CD4-positive, alpha-beta T cell treated with Interferon gamma for 1 hour (primary cell): ENCODE measurements at regions not wholly inside any gene's neighbourhood (a gene's known extent, or its start where the extent isn't known, plus 50 kb on each side); places are given as distances from the start of the nearest gene placed in this dataset.
"Not testable (repeated sequence)": the region's sequence is repeated elsewhere in the genome, so short reads cannot be mapped to it uniquely, and the experiment has no call there.

ENCODE experiments used
- DNase-seq: peaks from one replicate; pipeline ENCODE4 v3.0.0-alpha.2; 2020

DNA sequence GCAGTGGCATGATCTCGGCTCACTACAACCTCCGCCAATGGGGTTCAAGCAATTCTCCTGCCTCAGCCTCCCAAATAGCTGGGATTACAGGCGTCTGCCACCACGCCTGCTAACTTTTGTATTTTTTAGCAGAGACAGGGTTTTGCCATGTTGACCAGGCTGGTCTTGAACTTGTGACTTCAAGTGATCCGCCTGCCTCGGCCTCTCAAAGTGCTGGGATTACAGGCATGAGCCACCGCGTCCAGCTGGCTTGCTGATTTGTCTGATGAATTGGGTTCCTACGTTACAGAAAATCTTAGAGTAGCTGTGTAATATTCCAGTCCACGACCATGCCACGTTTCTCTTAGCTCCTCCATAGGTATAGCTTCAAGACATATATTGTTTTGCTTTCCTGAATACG lies 102.6 kb upstream of the OTOS start:
- DNase-seq: not testable (repeated sequence)

DNA sequence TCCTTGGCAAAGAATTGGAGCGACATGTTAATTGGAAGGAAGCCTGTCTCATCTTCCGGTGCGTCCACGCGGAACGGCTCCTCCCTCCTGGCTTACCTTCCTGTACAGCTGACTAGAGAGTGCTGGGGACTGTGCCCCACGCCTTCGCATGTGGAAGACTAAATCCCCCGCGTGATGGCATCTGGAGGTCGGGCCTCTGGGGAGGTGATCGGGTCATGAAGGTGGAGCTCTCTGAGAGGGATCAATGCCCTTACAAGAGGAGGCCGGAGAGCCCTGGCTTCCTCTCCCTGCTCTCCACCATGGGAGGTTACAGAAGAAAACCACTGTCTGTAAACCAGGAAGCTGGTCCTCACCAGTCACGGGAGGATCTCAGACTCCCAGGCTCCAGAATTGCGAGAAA lies 104.1 kb upstream of the OTOS start:
- DNase-seq: no peak

DNA sequence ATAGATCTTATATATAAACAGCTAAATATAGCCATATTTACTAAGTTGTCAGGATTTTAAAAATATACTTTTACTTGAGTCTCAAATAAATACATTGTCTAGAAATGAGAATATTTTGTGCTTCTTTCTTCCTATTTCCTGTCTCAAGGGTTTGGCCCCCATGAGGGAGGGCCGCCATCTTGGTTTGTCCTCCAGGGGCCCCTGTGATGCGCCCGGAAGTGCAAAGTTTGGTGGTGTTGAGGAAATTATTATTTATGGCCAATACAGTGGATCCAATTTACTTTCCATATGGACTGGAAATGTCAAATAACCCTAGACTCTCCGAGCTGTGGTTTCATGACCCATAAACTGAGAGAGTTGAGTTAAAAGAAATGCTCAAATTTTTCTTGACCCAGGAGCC lies 104.7 kb upstream of the OTOS start:
- DNase-seq: no peak

GRCh38 chr2:240245706-240246105 lies 105.2 kb upstream of the OTOS start:
- no peak for DNase-seq

DNA sequence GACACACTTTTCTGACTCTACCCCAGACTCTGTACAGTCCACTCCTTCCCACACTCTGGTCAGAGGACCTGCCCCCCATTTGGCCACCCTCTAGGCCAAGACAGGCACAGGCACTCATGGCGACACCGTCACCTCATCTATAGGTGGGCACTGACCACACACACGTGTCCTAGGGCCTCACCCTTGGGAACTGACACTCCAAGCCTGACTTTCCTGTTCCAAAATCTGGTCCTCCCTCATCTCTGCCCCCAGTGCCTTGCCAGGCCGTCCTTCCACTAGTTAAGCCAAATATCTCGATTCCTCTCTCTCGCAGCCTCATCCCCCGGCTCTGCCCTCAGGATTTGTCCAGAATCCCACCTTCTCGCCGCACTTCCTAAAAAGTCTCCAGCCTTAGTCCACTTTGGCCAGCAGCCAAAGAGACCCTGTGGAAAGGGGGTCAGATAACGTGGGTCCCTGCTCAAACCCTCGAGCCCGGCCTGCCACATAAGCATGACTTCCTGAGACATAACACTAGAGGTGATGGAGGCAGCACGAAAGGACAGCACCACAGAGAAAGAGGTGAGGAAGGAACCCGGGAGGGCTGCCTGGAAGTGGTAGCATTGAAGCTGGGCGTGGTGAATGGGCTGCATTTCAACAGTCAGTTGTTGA lies 105.8 kb upstream of the OTOS start:
- no peak for DNase-seq

DNA sequence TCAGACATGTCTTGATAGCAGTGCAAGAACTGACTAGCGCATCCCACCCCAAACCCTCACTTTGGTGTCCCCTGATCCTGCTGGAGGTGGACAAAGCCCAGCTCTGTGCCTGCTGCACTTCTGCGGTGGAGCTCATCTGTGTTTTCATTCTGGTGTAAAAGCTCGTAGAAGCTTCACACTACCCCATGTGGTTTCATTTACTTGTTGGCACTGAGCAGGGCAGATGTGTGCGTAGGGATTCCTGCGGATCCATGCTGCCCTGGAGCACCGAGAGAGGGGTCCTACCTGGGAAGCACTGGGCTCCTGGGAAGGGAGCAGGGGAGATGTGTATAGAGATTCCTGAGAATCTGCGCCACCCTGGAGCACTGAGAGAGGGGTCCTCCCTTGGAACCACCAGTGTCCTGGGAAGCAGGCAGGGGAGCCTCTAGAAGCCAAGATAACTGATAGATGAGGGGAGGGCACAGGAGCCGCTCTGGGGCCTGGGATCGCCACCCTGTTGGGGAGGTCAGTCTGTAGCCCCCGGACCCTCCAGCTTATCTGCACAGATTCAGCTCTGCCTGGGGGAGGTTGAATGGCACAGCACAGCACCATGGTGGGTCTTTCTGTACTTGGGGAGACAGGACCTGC lies 106.9 kb upstream of the OTOS start:
- no peak for DNase-seq

DNA sequence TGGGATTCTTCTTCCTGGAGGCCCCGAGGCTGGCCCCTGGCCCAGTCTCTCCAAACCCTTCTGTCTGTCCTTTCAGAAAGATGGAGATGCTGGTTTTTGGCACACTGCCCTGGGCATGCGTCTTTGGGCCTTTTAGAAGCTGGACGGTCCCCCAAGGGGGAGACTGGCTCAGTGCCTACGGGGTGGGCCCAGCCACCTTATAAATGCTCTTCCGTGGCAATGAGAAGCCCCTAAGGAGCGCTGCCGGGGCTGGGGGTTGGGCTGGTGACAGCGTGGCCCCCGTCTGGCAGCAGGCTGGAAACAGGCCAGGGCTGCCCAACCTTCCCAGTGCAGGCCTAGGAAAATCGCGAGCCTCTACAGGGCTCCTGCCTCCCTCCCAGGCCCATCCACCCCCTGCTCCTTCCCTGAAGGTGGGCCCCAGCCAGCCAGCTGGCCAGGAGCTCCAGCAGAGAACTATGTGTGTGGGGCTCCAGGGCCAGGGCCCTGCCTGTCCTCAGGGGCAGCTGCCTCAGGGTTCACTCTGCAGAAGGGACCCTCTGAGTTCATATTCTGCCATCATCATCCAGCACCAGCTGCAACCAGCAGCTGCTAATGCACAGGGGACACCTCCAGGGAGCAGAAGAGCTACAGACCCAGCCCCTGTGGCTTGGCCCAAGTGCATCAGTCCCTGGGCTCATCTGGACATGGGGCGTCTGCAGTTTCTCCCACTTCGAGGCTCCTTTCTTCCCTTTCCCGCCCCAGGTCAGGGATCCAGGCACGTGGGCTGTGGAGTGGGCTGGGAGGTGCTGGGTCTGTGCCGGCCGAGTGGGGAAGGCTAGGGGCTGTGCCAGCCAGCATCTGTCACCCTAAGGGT lies 107.6 kb upstream of the OTOS start:
- DNase-seq: no peak

DNA sequence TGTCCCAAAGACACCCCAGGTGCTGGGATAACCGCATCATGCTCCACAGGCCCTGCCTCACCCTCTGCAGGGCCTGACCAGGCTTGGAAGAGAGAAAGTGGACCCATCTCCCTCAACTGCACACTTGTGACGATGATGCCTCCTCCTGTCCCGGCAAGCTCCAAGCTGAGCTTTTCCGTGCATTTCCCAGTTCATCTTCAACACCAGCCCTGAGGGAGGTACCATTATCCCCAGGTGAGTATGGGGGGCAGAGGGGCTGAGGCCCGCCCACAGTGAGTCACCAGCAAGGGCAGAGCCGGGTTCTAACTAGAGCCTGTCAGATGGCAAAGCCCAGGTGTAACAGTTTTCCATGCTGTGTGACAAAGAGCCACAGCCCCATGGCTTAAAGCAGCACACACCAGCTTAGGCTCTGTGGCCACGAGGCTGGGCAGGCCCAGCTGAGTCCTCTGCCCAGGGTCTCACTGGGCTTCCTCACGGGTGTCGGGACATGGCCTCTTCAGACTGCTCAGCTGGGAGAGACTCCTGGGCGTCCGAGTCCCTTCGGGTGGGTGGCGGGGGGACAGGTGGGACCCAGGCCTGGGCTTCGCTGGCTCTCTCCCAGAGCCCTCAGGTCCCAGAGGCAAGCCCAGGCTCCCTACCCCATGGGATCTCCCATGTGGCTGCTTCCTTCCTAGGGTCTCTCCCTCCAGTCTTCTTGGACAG lies 108.4 kb upstream of the OTOS start:
- no peak for DNase-seq

GRCh38 chr2:240249423-240250149 lies 109.1 kb upstream of the OTOS start:
- DNase-seq: no peak

DNA sequence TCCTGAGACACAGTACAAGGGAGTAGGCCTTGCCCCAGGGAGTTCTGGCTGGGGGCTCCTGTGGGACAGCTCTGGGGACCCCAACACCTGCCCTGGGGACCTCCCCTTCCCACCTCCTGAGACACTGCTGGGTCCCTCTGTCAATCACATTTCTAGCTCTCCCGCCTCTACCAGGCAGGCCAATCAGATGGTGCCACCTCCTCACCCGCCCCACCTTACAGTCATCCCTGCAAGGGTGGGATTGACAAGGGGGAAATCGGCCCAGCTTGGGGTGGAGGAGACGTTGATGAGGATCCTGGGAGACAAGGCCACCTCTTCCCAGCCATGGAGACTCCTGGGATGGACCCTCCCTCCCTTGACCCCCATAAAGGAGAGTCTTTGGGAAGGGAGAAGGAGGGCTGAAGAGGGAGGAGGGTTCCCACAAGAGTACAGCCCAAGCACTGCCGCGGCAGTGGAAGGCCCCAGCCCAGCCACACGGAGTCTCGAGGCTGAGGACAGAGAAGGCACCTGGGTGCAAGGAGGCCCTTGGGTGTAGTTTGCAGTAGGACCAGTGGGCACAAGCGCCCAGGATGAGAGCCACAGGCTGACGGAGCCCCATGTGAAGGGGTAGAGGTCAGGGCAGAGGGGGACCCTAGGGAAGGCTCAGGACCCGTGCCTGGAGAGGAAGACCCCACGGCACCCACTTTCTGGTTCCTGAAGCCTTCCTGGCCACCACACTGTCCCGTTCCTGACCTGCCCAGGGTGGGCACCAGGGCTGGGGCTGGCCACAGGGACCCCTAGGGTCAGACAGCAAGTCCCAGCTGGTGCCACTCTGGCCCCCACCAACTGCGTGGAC lies 109.9 kb upstream of the OTOS start:
- DNase-seq: no peak

DNA sequence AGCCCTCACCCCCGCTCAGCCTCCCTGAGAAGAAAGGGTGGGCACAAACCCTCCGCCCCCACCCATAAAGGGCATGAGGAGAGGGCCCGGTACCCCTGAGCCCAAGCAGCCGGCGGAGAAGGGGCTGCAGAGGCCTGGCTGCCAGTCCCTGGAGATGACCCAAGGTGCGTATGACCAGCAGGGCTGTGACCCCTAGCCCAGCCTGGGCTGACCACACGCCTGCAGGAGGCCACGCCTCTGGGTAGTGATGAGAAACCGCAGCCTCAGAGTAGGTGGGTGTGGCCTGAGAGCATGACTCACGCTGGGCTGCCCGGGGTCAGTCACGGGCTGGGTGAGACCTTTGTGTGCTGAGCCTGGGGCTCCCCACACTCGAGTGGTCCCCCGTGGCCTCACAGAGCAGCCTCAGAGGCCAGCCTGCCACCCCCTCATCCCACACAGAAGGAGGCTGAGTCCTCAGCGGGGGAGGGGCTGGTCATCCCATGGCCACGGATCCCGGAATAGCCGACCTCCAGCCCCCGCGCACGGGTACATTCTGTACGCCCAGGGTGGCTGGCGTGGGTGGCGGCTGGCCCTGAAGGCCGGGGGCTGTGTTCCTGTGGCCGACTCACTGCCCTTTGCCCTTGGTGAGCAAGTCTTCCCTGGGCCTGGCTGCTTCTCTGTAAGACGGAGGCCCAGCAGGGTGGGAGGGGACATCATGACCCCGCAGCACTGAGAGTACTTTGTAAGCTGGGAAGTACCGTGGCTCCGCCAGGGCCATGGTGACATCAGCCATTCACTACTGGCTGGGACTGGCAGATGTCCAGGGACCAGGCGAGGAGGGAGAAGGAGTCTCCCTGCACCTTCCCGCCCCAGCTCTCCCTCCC lies 110.8 kb upstream of the OTOS start:
- DNase-seq: peak; percentile 17

GRCh38 chr2:240251848-240252190 lies 111.4 kb upstream of the OTOS start:
- no peak for DNase-seq

GRCh38 chr2:240252191-240252871 lies 111.9 kb upstream of the OTOS start:
- no peak for DNase-seq

GRCh38 chr2:240252872-240253511 lies 112.5 kb upstream of the OTOS start:
- DNase-seq: no peak

- DNase-seq: no peak
Measured at GRCh38 chr2:240253583-240254145, 113.2 kb upstream of the OTOS start.

DNA sequence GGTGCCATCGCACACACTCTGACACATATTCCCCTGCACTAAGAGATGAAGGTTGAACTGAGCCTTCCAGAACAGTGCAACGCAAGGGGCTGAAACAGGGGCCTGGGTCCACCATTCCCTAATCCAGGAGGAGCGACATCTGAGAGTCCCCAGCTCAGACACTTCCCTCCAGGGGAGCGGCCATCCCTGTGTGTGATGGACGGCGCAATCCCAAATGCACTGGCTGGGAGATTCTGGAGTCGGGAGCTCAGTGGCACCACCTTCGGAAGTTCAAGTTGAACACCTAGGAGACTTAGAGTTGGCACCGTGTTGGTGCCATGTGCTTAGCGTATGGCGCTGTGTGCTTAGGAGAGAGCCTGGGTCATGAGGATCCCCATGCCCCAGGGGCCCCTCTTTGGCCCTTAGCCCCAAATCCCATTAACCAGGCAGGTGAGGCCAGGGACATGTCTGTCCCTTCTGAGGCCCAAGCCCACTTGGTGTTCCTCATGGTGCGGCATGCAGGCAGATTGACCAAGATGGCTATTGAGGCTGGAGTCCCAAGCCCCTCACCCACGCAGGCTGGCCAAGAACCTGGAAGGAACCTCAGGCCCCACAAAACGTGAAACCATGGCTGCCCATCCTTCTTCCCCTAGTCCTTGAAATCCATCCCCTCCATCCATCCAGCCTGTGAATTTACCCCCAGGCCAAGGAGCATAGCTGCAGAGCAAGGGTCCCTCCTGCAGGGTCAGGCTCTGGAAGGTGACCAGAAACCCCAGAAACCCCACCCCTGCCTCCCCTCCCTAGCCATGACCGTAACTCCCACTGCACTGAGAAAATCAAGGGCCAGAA lies 114.1 kb upstream of the OTOS start:
- no peak for DNase-seq

DNA sequence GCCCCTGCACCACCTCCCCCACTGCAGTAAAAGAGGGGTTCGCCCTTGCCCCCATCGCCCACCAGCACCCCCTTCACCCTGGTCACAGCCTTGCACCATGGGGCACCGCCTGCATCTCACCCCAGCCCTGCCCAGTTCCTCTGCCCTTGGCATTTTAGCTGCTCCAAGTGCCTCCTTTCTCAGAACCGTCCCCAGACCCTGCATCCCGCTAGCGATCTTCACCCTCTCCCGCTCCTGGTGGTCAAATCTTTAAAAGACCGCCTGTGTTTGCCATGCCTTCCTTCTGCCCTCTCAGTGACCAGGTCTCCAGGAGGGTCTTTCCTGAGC lies 114.7 kb upstream of the OTOS start:
- DNase-seq: no peak

GRCh38 chr2:240255811-240256703 lies 115.6 kb upstream of the OTOS start:
- DNase-seq: no peak
